Peyer's patch (tissue), 4 donors: ENCODE measurements at regions not wholly inside any gene's neighbourhood (a gene's known extent, or its start where the extent isn't known, plus 50 kb on each side); places are given as distances from the start of the nearest gene placed in this dataset.

Experiments used
- POLR2A ChIP-seq, 2 donors: fragments of 450-650 bp; IDR thresholded peaks; one replicate each; pipeline ENCODE4 v1.5.1; 2017; ENCODE audit warnings: antibody characterized with exemption in 2 of 2, mild to moderate bottlenecking in 2 of 2, moderate library complexity in 2 of 2
- TF ChIP-seq, protein P1 (sequence below), 6 experiments: fragments of 450-650 bp in 4 of 6; fragments of 200-600 bp in 2 of 6; sonication (generic) in 1 of 6; IDR thresholded peaks; one replicate each; pipeline ENCODE4 v1.5.1; 2017 to 2019; ENCODE audit warnings: antibody characterized with exemption in 6 of 6, mild to moderate bottlenecking in 3 of 6, moderate library complexity in 1 of 6

DNA sequence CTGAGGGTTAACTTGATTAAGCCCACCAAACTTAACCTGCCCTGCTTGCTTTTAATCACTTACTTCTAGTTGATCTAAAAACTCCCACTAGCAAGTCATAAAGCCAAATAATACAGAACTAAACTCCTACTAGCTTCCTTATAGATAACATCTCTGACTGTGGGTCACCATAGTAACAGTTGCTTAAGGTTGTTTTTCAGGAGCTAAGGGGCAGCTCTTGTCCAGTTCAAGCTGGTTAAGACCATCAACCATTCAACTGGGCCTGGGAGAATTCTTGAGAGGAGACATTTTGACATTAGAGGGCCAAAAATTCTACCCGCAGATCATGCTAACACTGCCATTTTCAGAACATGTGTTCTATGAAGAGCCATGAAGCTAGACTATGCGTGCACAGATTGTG, 67.0 kb downstream of the UCHL1 start:
- TF ChIP-seq, protein P1, sequence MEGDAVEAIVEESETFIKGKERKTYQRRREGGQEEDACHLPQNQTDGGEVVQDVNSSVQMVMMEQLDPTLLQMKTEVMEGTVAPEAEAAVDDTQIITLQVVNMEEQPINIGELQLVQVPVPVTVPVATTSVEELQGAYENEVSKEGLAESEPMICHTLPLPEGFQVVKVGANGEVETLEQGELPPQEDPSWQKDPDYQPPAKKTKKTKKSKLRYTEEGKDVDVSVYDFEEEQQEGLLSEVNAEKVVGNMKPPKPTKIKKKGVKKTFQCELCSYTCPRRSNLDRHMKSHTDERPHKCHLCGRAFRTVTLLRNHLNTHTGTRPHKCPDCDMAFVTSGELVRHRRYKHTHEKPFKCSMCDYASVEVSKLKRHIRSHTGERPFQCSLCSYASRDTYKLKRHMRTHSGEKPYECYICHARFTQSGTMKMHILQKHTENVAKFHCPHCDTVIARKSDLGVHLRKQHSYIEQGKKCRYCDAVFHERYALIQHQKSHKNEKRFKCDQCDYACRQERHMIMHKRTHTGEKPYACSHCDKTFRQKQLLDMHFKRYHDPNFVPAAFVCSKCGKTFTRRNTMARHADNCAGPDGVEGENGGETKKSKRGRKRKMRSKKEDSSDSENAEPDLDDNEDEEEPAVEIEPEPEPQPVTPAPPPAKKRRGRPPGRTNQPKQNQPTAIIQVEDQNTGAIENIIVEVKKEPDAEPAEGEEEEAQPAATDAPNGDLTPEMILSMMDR (IDR thresholded peaks at IDR 0.05), result no peak
- TF ChIP-seq POLR2A (IDR thresholded peaks at IDR 0.05), result no peak
